GM19035 (cell line): ENCODE measurements at regions not wholly inside any gene's neighbourhood (a gene's known extent, or its start where the extent isn't known, plus 50 kb on each side); places are given as distances from the start of the nearest gene placed in this dataset.

Source experiments
- ATAC-seq: cut with Tn5 transposase; IDR thresholded peaks from one replicate; pipeline ENCODE4 v1.9.1; 2021; ENCODE audit not compliant: unreplicated experiment

DNA sequence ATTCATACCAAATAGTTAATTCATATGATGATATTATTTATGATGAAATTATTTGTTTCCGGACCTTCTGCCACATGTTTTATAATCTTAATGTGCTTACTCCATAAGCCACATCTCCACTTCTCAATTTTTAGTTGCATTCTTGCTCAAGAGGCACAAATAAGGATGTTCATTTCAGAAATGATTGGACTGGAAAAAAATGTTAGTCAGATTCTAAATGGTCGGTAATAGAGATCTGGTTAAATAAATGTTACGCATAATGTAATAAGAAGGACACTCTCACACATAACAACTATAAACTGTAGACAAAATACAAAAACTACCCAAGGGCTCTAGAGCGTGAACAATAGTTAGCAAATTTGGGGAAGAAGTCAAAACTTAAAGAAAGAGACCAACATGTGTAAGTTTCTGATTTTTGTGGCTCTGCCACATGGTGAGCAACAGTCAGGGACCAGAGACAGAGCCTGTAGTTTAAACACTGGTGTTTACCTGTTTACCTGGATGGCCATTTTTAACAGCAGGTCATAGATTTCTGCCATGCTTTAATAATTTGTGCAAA is 554.3 kb upstream of the CLINT1 start:
- ATAC-seq: no peak

- no peak for ATAC-seq
Measured at GRCh38 chr5:158410976-158411375, 552.0 kb upstream of the CLINT1 start.

- ATAC-seq: peak; percentile 72
Measured at GRCh38 chr5:158409507-158409906, 550.6 kb upstream of the CLINT1 start.

DNA sequence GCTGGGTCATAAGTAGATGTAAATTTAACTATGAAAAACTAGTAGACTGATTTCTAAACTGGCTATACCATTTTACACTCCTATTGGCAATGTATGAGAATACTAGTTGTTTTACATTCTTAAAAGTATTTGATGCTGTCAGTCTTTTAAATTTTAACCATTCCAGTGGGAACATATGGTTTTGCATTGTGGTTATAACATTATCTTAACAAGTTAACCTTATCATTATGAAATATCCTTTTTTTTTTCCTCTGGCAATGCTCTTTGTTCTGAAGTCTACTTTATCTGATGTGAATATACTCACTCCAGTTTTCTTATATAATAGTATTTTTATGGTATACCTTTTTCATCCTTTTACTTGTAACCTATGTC is 548.9 kb upstream of the CLINT1 start:
- ATAC-seq: no peak

- no peak for ATAC-seq
Measured at GRCh38 chr5:158406884-158407823, 548.2 kb upstream of the CLINT1 start.

- ATAC-seq: peak; percentile 94
Measured at GRCh38 chr5:158398360-158399201, 539.6 kb upstream of the CLINT1 start.

GRCh38 chr5:158397278-158397677 is 538.3 kb upstream of the CLINT1 start:
- no peak for ATAC-seq

DNA sequence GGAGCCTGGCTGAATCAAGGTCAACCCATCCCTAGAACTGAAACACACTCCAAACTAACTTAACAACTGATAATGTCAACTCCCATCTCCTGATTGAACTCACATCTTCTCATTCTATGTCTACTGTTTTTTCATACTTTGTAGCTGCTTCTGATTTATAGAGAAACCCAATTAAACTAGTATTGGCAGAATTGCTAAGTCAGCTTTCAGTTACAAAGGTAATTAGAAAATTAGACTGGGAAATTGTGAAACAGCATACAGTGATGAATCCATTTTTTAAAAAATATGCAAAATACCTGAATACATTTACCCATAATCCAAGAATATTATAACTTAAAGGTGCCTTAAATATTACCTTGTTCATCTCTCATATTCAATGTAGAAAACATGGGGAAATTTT is 535.2 kb upstream of the CLINT1 start:
- ATAC-seq: no peak

GRCh38 chr5:158393457-158393856 is 534.5 kb upstream of the CLINT1 start:
- ATAC-seq: no peak

GRCh38 chr5:158392753-158393152 is 533.8 kb upstream of the CLINT1 start:
- no peak for ATAC-seq

- ATAC-seq: no peak
Measured at GRCh38 chr5:158390577-158390976, 531.6 kb upstream of the CLINT1 start.

- no peak for ATAC-seq
Measured at GRCh38 chr5:158389786-158390185, 530.8 kb upstream of the CLINT1 start.

DNA sequence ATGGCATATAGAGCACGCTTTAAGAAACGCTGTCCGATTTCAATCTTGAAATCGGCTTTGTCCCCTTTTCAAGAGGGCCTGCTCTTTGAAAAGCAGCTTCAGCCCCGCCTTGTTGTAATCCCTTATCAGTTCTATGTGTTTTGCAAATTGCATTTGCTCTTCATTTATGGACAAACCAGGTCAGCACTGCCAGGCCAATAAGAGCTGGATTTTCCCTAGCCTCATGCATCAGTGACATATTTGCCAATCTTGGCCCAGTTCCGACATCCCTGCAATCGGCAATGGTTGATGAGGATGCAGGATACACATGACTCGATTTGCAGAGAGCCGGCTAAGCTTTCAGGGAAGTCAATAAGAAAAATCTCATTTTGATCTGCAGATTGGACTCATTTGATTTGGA is 529.1 kb upstream of the CLINT1 start:
- no peak for ATAC-seq

GRCh38 chr5:158387499-158387898 is 528.6 kb upstream of the CLINT1 start:
- no peak for ATAC-seq

GRCh38 chr5:158385982-158386381 is 527.0 kb upstream of the CLINT1 start:
- no peak for ATAC-seq

DNA sequence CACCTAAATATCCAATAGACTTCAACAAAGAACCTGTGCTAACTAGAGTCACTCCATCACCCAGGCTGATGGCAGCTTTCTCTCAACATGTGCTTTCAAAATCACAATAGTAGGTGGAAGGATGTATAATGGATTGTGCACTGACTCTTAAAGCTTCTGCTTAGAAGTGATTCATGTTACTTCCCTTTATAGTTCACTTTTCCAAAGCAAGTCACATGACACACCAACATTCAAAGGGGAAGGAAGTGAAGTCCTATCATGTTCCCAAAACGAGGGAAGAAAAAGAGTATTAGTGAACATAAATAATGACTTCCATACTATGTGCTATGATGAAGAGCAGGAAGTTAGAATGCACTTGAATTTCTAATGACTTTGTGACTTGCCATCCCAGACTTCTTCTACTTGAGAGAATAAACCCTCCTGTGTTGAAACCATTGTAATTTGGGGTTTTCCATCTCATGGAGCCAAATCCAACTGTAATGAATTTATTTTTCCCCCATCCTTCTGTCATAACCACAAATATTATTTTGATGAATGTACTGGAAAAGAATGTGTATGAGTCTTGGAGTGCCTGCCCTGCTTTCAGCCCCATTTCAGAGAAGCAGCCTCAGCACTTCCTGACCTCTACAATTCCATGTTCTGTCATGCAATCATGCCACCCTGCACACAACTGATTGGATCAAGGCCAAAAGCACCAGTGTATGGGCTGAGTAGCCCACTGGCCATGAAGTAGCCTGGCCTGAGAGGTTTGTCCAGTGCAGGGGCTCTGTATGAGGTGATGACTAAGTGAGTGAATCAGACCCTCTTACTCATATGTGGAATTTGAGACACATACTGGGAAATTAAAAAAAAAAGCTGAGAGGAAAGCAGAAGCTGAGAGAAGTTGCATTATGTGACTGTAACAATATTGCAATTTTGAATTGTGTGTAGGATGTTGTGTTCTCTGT is 525.9 kb upstream of the CLINT1 start:
- ATAC-seq: no peak

DNA sequence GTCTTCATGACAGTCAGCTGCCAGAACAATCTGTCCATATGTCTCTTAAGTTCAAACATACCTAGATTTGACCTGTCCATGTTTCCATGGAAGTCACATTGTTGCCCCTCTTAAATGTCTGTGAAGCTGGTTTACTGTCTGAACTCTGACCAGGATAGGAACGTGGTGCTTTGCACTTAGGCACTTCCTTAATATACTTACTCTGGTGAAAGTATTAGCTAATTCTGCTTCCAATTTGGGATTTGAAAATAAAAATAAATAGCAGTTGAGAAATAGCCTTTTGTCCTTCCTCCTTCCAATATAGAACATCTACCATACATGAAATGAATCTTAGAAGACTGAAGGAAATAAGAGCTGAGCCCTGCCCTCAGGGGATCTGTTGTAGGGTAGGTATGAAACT is 524.5 kb upstream of the CLINT1 start:
- ATAC-seq: no peak

GRCh38 chr5:158382473-158382872 is 523.5 kb upstream of the CLINT1 start:
- peak; percentile 95 for ATAC-seq

- no peak for ATAC-seq
Measured at GRCh38 chr5:158381614-158382160, 522.7 kb upstream of the CLINT1 start.

GRCh38 chr5:158380661-158381060 is 521.7 kb upstream of the CLINT1 start:
- ATAC-seq: no peak
